ENCODE measurements at regions not wholly inside any gene's neighbourhood (a gene's known extent, or its start where the extent isn't known, plus 50 kb on each side); places are given as distances from the start of the nearest gene placed in this dataset.

DNA sequence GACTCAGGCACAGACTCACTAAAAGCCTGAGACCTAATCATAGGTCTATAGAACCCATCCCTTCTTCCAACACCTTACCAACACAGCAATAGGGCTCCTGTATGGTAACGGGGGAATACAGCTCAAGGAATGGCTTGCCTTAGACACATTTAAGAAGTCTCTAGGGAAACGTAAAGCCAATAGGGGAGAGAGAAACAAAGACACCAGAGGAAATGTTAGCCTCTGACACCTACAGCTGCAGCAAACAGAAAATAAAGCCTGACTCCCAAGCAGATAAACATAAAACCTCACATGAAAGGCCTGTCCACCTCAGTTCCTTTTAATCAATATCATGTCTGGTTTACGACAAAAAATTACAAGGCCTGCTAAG lies 51.1 kb upstream of the NCOA1 start:
- DNase-seq: no peak

DNA sequence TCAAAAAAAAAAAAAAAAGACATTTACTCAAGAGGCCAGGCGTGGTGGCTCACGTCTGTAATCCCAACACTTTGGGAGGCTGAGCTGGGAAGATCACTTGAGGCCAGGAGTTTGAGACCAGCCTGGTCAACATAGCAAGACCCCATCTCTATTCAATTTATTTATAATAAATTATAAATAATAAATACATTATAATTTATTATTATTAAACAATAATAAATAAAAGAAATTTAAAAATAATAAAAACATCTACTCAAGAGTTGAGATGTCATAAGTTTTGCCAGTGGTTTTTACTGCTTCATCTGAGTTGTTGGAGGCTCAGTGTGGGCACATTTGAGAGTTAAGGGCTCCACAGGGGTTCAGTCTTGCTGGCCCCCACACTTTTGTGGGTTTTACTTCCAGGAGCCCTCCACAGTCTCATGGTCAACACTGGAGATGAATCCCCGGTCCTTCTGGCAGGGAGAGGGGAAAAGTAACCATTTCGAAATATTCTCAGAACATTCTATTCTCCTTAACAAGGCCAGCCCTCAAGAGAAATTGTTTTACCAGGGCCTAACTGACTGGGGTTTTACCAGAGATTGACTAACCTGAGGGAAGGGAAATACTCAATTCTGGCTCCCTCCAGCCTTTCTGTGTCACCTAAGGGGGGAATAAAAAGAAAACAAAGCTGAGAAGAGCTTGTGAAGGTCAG lies 51.6 kb upstream of the NCOA1 start:
- DNase-seq: no peak

- DNase-seq: no peak
Measured at GRCh38 chr2:24438106-24438505, 52.9 kb upstream of the NCOA1 start.

DNA sequence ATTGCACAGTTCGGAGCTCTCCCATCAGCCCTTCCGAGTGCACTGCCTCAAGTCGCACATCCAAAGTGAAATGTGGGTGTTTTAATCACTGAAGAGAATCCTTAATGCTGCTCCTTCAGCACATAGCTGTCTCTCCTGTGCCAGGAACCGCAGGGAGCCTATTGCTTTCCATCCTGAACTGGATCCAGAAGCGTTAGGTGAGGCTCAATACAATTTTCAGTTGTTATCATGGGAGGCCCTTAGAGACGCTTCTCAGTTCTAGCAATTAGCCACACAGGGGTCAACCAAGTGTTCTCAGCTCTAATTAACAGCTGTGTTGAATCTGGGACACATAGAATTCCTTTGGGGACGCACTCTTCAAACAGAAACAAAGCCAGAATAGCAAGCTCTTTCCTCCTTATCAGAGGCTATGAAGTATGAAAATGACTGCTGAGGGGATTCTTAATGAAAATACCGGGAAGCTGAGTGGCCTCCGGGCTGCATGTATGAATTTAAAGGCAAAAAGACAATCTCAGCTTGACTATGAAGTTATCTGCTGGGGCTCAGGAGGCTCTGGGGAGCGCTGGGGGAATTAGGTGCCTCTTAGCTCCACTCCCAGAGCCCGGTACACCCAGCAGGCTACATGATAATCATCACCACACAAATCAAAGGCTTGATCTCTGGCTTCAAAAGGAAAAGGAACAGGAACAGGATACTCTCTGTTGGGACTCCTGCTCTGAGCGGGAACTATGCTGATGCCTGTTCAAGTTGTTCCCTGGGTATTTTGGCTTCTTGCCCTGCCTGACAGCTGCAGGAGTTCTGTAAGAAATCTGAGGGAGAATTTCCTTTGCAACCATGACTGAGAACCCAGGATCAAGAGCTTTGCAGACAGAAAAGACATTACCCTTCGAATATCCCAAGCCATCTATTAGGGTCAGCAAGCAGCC lies 55.4 kb upstream of the NCOA1 start:
- DNase-seq: no peak

- DNase-seq: no peak
Measured at GRCh38 chr2:24434541-24434940, 56.5 kb upstream of the NCOA1 start.

- DNase-seq: no peak
Measured at GRCh38 chr2:24432735-24433134, 58.3 kb upstream of the NCOA1 start.

DNA sequence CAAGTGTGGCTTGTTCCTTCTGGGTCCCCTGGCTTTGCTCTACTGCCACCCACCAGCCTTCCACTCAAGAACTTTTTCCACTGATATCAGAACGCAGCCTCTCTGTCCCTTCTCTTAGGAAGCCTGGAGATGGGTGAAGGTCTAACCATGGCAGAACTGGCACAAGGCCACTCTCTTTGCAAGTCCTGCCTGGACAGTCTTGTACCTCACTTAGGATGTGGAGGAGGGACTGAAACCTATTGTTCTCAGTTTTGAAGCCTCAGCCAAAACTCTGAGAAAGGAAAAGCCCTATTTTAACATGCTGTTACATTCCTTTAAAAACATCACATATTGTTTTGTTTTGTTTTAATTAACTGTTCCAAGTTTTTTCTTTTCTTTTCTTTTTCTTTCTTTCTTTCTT lies 58.9 kb upstream of the NCOA1 start:
- DNase-seq: no peak

DNA sequence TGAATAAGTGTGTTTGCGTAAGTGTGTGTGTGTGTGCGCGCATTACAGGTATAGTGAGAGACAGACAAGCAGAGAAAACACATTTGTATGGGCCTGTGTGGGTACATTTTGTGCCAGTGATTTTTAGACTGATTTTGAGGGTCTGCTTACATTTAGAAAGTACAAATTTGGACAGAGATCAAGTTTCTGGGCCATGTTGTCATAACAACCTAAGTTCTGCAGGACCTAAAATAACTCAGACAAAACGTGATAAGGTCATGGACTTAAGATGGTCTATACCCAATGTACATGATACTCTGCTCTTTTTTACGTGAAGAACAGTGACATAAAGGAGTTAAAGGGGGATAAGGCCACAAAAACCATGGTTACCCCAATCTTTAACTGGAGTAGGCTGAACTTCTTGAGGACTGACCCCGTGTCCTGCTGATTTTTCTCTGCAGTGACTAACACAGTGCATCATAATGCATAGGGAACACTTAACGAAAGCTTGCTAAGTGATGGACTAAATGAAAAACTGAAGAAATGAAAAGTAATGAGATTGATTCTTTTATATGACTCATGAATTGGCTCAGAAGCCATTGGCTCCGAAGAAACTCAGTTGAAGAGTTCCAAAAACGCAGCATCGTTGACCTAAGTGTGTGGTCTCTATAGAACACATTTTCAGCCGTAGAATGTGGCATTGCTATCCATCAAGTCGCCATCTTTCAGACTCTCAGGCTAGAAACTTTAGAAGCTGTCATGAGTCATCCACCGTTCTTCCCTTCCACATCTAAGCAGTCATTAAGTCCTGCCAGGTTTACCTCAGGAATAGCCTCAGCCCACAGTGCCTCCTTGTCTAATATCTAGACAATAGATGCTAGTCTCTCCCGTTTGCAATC lies 61.6 kb upstream of the NCOA1 start:
- DNase-seq: no peak

- no peak for DNase-seq
Measured at GRCh38 chr2:24424387-24424786, 64.1 kb upstream of the ITSN2 start.

GRCh38 chr2:24423095-24423494 lies 62.8 kb upstream of the ITSN2 start:
- no peak for DNase-seq

GRCh38 chr2:24421668-24422067 lies 61.3 kb upstream of the ITSN2 start:
- DNase-seq: peak in 3 of 5 experiments; percentile 3 to 60 (median 33)

DNA sequence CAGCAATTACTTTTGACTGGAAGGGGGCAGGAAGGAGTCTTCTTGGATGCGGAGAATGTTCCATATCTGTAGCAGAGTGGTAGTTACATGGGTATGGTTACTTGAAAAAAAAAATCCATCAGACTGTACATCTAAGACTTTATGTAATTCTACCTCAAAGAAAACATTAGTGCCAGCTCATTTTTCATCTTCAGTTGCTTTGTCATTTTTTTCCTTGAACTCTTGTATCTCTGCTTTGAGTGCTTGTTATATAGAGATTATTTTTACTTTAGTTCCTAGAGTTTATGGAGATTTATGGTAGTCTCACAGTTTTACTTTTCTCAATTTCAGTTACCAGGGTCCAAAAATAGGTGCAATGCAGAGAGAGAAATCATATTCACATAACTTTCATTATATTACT lies 60.0 kb upstream of the ITSN2 start:
- DNase-seq: no peak

DNA sequence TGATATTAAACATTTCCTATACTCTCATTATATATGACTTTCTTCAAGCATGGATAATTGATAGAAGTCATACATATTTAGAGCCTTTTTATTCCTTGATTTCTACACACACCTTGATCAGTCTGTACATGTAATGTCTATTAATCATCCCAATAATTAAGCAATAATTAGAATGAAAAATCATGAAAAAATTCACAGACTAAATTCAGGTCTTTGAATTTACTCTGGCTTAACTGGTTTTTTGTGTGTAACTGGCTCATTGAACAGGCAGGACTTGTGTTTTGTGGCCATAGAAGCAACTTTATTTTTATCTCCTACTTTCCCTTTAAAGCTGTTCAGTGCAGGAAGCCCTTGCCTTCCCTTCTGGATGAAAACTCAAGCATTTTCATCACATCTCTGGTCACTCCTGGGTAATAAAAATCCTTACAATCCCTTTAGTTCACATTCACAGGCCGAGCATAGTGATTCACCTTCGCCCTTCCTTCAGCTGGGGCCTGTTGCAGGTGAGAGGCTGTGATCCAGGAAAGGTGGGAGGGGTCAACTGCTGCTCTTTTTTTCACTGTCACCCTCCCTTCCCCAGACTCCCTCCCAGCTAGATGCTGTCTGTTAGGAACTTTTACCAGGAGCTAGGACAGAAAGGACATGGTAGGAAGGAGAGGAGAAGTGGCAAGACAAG lies 58.0 kb upstream of the ITSN2 start:
- no peak for DNase-seq

GRCh38 chr2:24412812-24413211 lies 52.5 kb upstream of the ITSN2 start:
- DNase-seq: no peak

- peak in 1 of 5 experiments; percentile 11 for DNase-seq
Measured at GRCh38 chr2:24411488-24412151, 51.3 kb upstream of the ITSN2 start.

DNA sequence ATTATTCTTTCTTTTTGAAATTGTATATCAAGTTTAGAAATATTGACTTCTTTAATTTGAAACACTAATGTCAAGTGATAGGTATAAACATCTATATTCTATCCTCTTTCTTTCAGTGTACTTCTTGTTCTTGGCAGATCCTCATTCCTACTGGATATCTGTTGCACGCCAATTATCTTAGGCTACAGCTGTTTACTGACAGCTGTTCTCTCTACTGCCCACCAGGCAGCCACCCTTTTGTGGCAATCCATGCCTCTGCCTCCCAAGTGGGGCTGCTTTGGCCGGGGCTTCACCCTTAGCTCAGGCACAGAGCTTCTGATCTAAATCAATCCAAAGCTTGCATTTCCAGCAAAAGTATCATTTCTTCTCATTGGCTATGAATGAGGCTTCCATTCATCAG lies 50.6 kb upstream of the ITSN2 start:
- no peak for DNase-seq

GRCh38 chr2:24409700-24410556 lies 49.6 kb upstream of the ITSN2 start:
- DNase-seq: peak in 2 of 5 experiments; percentile 16 to 61
